ENCODE measurements at regions not wholly inside any gene's neighbourhood (a gene's known extent, or its start where the extent isn't known, plus 50 kb on each side); places are given as distances from the start of the nearest gene placed in this dataset.

DNA sequence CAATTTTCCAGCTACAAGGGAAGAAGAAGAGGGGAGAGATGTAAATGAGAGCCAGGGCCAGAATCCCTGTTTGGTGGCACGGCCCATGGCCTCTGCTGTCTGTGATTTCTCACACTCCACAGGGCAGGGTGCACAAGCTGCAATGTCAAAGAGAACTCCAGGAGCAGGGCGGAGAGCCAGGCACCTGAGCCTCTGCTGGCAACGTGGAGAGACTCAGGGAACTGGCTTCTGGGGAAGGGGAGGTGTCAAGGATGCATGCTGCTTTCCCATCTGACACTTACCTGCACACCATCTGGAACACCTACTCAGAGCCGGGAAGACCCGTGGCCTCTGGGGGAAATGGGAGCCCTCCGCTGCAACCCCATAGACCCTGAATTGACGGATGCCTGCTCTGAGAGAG is 507.5 kb upstream of the NR2F2 start:
- TF ChIP-seq, protein P1, sequence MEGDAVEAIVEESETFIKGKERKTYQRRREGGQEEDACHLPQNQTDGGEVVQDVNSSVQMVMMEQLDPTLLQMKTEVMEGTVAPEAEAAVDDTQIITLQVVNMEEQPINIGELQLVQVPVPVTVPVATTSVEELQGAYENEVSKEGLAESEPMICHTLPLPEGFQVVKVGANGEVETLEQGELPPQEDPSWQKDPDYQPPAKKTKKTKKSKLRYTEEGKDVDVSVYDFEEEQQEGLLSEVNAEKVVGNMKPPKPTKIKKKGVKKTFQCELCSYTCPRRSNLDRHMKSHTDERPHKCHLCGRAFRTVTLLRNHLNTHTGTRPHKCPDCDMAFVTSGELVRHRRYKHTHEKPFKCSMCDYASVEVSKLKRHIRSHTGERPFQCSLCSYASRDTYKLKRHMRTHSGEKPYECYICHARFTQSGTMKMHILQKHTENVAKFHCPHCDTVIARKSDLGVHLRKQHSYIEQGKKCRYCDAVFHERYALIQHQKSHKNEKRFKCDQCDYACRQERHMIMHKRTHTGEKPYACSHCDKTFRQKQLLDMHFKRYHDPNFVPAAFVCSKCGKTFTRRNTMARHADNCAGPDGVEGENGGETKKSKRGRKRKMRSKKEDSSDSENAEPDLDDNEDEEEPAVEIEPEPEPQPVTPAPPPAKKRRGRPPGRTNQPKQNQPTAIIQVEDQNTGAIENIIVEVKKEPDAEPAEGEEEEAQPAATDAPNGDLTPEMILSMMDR (IDR thresholded peaks at IDR 0.05) = no peak
- TF ChIP-seq ZFX (IDR thresholded peaks at IDR 0.05; ENCODE audit: borderline replicate concordance) = no peak

Data from 22Rv1 (cell line).